ENCODE measurements at regions not wholly inside any gene's neighbourhood (a gene's known extent, or its start where the extent isn't known, plus 50 kb on each side); places are given as distances from the start of the nearest gene placed in this dataset.

DNA sequence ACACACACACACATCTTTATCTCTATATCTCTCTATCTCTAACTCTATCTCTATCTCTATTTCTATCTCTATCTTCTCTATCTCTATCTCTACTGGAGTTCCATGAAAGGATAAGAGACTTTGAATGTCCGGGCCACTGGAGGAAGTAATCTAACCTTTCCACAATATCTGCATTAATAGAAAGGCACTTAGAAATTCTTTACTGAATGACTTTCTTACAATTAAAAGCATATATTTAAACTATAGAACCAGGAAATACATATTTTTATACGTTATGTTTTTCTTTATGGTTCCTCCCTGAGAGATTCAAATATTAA, 234.9 kb downstream of the TRIB2 start:
- Histone ChIP-seq H2AK5ac (ENCODE audit: low read depth, low read length) (no peak overlapping the region), H4K20me1 (replicated peaks in 1 of 2; ENCODE audit: control insufficient read depth in 1 of 2, insufficient read depth in 2 of 2, low read length in 2 of 2) (no peaks in the 10 kb centered on the region), H2AFZ (ENCODE audit: low read length) (no peak overlapping the region), H3K14ac (ENCODE audit: insufficient read length) (no peak overlapping the region), H2BK12ac (ENCODE audit: low read depth, low read length) (no peak overlapping the region), H3K79me2 (ENCODE audit: control insufficient read depth in 1 of 2, insufficient read depth in 2 of 2, low read length in 2 of 2) (no peaks in the 10 kb centered on the region), H3K36me3 (ENCODE audit: control insufficient read depth in 2 of 4, insufficient read depth in 4 of 4, low read length in 3 of 4) (no peaks in the 10 kb centered on the region), H3K79me1 (ENCODE audit: low read depth, low read length) (no peaks in the 10 kb centered on the region), H2BK20ac (ENCODE audit: low read length) (no peak overlapping the region), H3K4me1 (replicated peaks in 1 of 4; ENCODE audit: control insufficient read depth in 3 of 4, insufficient read depth in 4 of 4, low read length in 3 of 4) (no peaks in the 10 kb centered on the region), H3K9ac (replicated peaks in 1 of 4; ENCODE audit: extremely low read depth in 1 of 4, low read depth in 3 of 4, low read length in 3 of 4) (no peak overlapping the region), H3K4ac (replicated peaks; ENCODE audit: insufficient read length, low read depth, low read length) (no peak overlapping the region), H3K56ac (replicated peaks; ENCODE audit: insufficient read length, low read depth, low read length) (no peak overlapping the region), H4K91ac (replicated peaks; ENCODE audit: insufficient read length, low read length) (no peak overlapping the region), H3K27me3 (replicated peaks in 1 of 4; ENCODE audit: control insufficient read depth in 3 of 4, extremely low read depth in 1 of 4, insufficient read depth in 3 of 4, low read length in 3 of 4) (no peaks in the 10 kb centered on the region), H2BK5ac (ENCODE audit: low read depth, low read length) (no peak overlapping the region), H3K4me2 (ENCODE audit: insufficient read depth in 1 of 2, low read depth in 2 of 2, low read length in 2 of 2) (no peak overlapping the region), H3K18ac (ENCODE audit: extremely low read depth, low read length) (no peak overlapping the region), H3K27ac (ENCODE audit: low read depth, low read length) (no peak overlapping the region), H3K23me2 (ENCODE audit: low read depth, low read length) (no peaks in the 10 kb centered on the region; the same call in 1 of the 2 replicates), H2BK120ac (replicated peaks; ENCODE audit: low read depth, low read length) (no peak overlapping the region), H3K9me3 (ENCODE audit: insufficient read depth in 2 of 2, low read depth in 1 of 2, low read length in 1 of 2) (no peaks in the 10 kb centered on the region), H4K8ac (ENCODE audit: extremely low read depth, insufficient read depth, low read length) (no peak overlapping the region), H2BK15ac (ENCODE audit: low read length) (no peak overlapping the region), H4K5ac (ENCODE audit: insufficient read length, low read depth, low read length) (no peak overlapping the region), H3K4me3 (ENCODE audit: extremely low read depth in 1 of 4, insufficient read depth in 2 of 4, low read depth in 3 of 4, low read length in 4 of 4) (no peak overlapping the region), H3K23ac (ENCODE audit: insufficient read length) (no peak overlapping the region)
- TF ChIP-seq E2F6 (IDR thresholded peaks at IDR 0.05): no peak
- ChIA-PET POLR2A (ENCODE audit: partially characterized antibody) (interaction anchor here (1.4 kb wide), 1 partner anchor 24 kb away, joined by 3 read pairs; no protein-coding TSS in a partner anchor), CTCF (ENCODE audit: partially characterized antibody) (interaction anchor here (1.6 to 6.5 kb wide), 3 partner anchors 10 to 55 kb away, joined by 4 to 40 read pairs (median 9); no protein-coding TSS in a partner anchor)
- no peak for FAIRE-seq
- DNase-seq (ENCODE audit: low read depth in 1 of 2, low spot score in 2 of 2): no peak
- 90% methylated on average over 2 of the region's 2 CpGs; no CpG with 5 or more reads in 1 of the 2 experiments for WGBS, 2 experiments (ENCODE audit: extremely low coverage in 1 of 2, insufficient coverage in 1 of 2, insufficient read length in 1 of 2, insufficient replicate concordance in 2 of 2, low coverage in 1 of 2, low lambda C conversion rate in 2 of 2, missing lambda C conversion rate in 1 of 2)

Measured in H1 (cell line).